Panc1 (cell line): ENCODE measurements at regions not wholly inside any gene's neighbourhood (a gene's known extent, or its start where the extent isn't known, plus 50 kb on each side); places are given as distances from the start of the nearest gene placed in this dataset.

Experiments used
- ATAC-seq: fragments of 200-7000 bp; cut with Tn5 transposase; 2 replicates; pipeline ENCODE4 v1.9.1; 2020; ENCODE audit warnings: mild to moderate bottlenecking, moderate library complexity
- BruUV-seq: library from RNA; stranded (reverse); fragments of 400-500 nt; replicated peaks from 2 replicates; lab custom pipeline; 2021; lab: Mats Ljungman, UMichigan
- CTCF ChIA-PET: fragments of 300-600 bp; sonication (Branson Sonifier 250); formaldehyde crosslinking; loops from one replicate; lab custom pipeline; 2022; ENCODE audit warnings: antibody characterized with exemption; lab: Charles Lee
- POLR2A ChIA-PET: fragments of 300-600 bp; sonication (Branson Sonifier 250); formaldehyde crosslinking; loops from one replicate; lab custom pipeline; 2022; ENCODE audit warnings: antibody characterized with exemption; lab: Charles Lee
- DNase-seq: peaks from one replicate; pipeline ENCODE4 v3.0.0-alpha.2; 2010; ENCODE audit warnings: low read depth, low spot score
- H3K27ac ChIP-seq: 2 replicates; pipeline ENCODE4 v1.5.1; 2011; ENCODE audit warnings: mild to moderate bottlenecking, low read length, inconsistent platforms
- H3K27me3 ChIP-seq: fragments of 200-500 bp; sonication (Bioruptor generic); 2 replicates; pipeline ENCODE4 v1.6.0; 2014; ENCODE audit warnings: low read length, inconsistent platforms; ENCODE audit not compliant: control insufficient read depth, insufficient read depth
- H3K36me3 ChIP-seq: fragments of 200-500 bp; sonication (Bioruptor generic); 2 replicates; pipeline ENCODE4 v1.5.1; 2014; ENCODE audit warnings: inconsistent platforms, mild to moderate bottlenecking, low read length, moderate library complexity; ENCODE audit not compliant: control insufficient read depth, insufficient read depth
- H3K4me1 ChIP-seq: 2 replicates; pipeline ENCODE4 v1.5.1; 2011; ENCODE audit warnings: inconsistent platforms, mild to moderate bottlenecking, low read length, moderate library complexity; ENCODE audit not compliant: control insufficient read depth, insufficient read depth
- H3K4me3 ChIP-seq, 2 experiments: 2 replicates each; pipeline ENCODE4 v1.5.1; 2011 to 2012; ENCODE audit warnings: low read depth in 2 of 2, low read length in 2 of 2, mild to moderate bottlenecking in 2 of 2, inconsistent platforms in 1 of 2, moderate library complexity in 1 of 2
- H3K9me3 ChIP-seq: fragments of 200-500 bp; sonication (Bioruptor generic); 2 replicates; pipeline ENCODE4 v1.5.1; 2014; ENCODE audit warnings: low read depth, mild to moderate bottlenecking, inconsistent platforms, low read length, moderate library complexity; ENCODE audit not compliant: control insufficient read depth, insufficient read depth
- CTCF ChIP-seq: fragments of 450-650 bp; IDR thresholded peaks from 2 replicates; pipeline ENCODE4 v1.5.1; 2017; ENCODE audit warnings: mild to moderate bottlenecking
- POLR2AphosphoS5 ChIP-seq: IDR thresholded peaks from 2 replicates; pipeline ENCODE4 v1.6.1; 2012; ENCODE audit warnings: mild to moderate bottlenecking, low read depth, low read length, moderate library complexity
- REST ChIP-seq, 2 experiments: IDR thresholded peaks; 2 replicates each; pipeline ENCODE4 v1.6.1; 2011 to 2012; ENCODE audit warnings: low read depth in 2 of 2, control low read depth in 1 of 2, low read length in 1 of 2, mild to moderate bottlenecking in 1 of 2, moderate library complexity in 1 of 2; ENCODE audit not compliant: insufficient read depth in 1 of 2
- SIN3A ChIP-seq: IDR thresholded peaks from 2 replicates; pipeline ENCODE4 v1.6.1; 2012; ENCODE audit warnings: low read depth, mild to moderate bottlenecking, low read length, moderate library complexity, borderline replicate concordance; ENCODE audit not compliant: insufficient read depth
- TCF7L2 ChIP-seq: IDR thresholded peaks from 2 replicates; pipeline ENCODE4 v1.6.1; 2011; ENCODE audit warnings: mild to moderate bottlenecking, low read depth, low read length, inconsistent platforms
- in situ Hi-C: cut with HindIII; loops from 2 replicates; pipeline ENCODE4 v1.10.0; 2016; ENCODE audit warnings: low sequenced_read_pairs, low pct_unique_long_range_greater_than_20kb
- intact Hi-C: fragments of 100-400 bp; cut with micrococcal nuclease; formaldehyde crosslinking; loops from one replicate; pipeline ENCODE4 v1.10.0; 2022; ENCODE audit not compliant: unreplicated experiment

GRCh38 chr4:138555108-138555507, 313.0 kb upstream of the SLC7A11 start:
- POLR2A ChIA-PET, result no interaction called here
- in situ Hi-C loops (no loop called here), intact Hi-C loops (no loop called here)
- CTCF ChIA-PET, result no interaction called here
- Histone ChIP-seq H3K36me3 (no peaks in the 10 kb centered on the region), H3K27me3 (no peaks in the 10 kb centered on the region), H3K4me3 (no peak overlapping the region), H3K4me1 (no peaks in the 10 kb centered on the region), H3K9me3 (no peaks in the 10 kb centered on the region), H3K27ac (no peak overlapping the region)
- DNase-seq, result no peak
- BruUV-seq, result no TSS peak
- ATAC-seq, result no peak
- TF ChIP-seq TCF7L2 (no peak), CTCF (no peak), REST (IDR thresholded peaks at IDR 0.05; ENCODE audit: insufficient read depth in 1 of 2, low read depth in 2 of 2, low read length in 1 of 2) (no peak), POLR2AphosphoS5 (no peak), SIN3A (no peak)

- CTCF ChIA-PET, result no interaction called here
- in situ Hi-C loops, result no loop called here
- intact Hi-C loops, result no loop called here
- Histone ChIP-seq H3K36me3 (no peaks in the 10 kb centered on the region), H3K4me3 (no peak overlapping the region), H3K9me3 (no peaks in the 10 kb centered on the region), H3K4me1 (no peaks in the 10 kb centered on the region), H3K27ac (no peak overlapping the region), H3K27me3 (no peaks in the 10 kb centered on the region)
- BruUV-seq, result no TSS peak
- ATAC-seq, result no peak
- TF ChIP-seq POLR2AphosphoS5 (no peak), CTCF (no peak), REST (IDR thresholded peaks at IDR 0.05; ENCODE audit: insufficient read depth in 1 of 2, low read depth in 2 of 2, low read length in 1 of 2) (no peak), SIN3A (no peak), TCF7L2 (no peak)
- POLR2A ChIA-PET, result no interaction called here
- DNase-seq, result no peak
Observed at GRCh38 chr4:138553001-138553845, 311.1 kb upstream of the SLC7A11 start.
